CD14-positive monocyte (primary cell): ENCODE measurements at regions not wholly inside any gene's neighbourhood (a gene's known extent, or its start where the extent isn't known, plus 50 kb on each side); places are given as distances from the start of the nearest gene placed in this dataset.
A peak's percentile ranks its signal among the peaks of the same experiment; 100 is the strongest.

Experiments used
- DNase-seq, 3 donors: peaks; one replicate each; pipeline ENCODE4 v3.0.0-alpha.2; 2011 to 2022
- H2AFZ ChIP-seq: 2 replicates; pipeline ENCODE4 v1.6.0; 2012; ENCODE audit warnings: mild to moderate bottlenecking, low read depth, low read length, inconsistent platforms; ENCODE audit not compliant: insufficient read depth, poor library complexity, severe bottlenecking
- H3K27ac ChIP-seq, 2 donors: 1 replicate in 1 of 2; 2 replicates in 1 of 2; pipeline ENCODE4 v1.5.1; 2012 to 2013; ENCODE audit warnings: low read length in 2 of 2, control low read depth in 1 of 2, inconsistent platforms in 1 of 2, low read depth in 1 of 2, mild to moderate bottlenecking in 1 of 2
- H3K27me3 ChIP-seq, 2 donors: one replicate each; pipeline versions ENCODE4 v1.6.0 to v1.6.1; 2011 to 2013; ENCODE audit warnings: low read length in 2 of 2; ENCODE audit not compliant: control insufficient read depth in 2 of 2, insufficient read depth in 2 of 2
- H3K36me3 ChIP-seq, 2 donors: replicated peaks in 1 of 2; 1 replicate in 1 of 2; 2 replicates in 1 of 2; pipeline versions ENCODE4 v1.5.1 to v1.6.1; 2012 to 2013; ENCODE audit warnings: low read length in 2 of 2, control low read depth in 1 of 2, inconsistent platforms in 1 of 2, mild to moderate bottlenecking in 1 of 2; ENCODE audit not compliant: insufficient read depth in 2 of 2, control insufficient read depth in 1 of 2
- H3K4me1 ChIP-seq, 2 donors: 1 replicate in 1 of 2; 2 replicates in 1 of 2; pipeline versions ENCODE4 v1.5.1 to v1.6.1; 2012 to 2013; ENCODE audit warnings: low read length in 2 of 2, control low read depth in 1 of 2, inconsistent platforms in 1 of 2, mild to moderate bottlenecking in 1 of 2, moderate library complexity in 1 of 2; ENCODE audit not compliant: insufficient read depth in 2 of 2, control insufficient read depth in 1 of 2
- H3K4me2 ChIP-seq: replicated peaks from 2 replicates; pipeline ENCODE3; 2012; ENCODE audit warnings: low read length, moderate library complexity, mild to moderate bottlenecking; ENCODE audit not compliant: poor library complexity, severe bottlenecking; ENCODE audit errors: extremely low read depth
- H3K4me3 ChIP-seq, 3 experiments: fragments of 200-600 bp in 1 of 3; sonication (generic) in 1 of 3; replicated peaks in 1 of 3; 1 replicate in 2 of 3; 2 replicates in 1 of 3; pipeline ENCODE4 v1.5.1; 2011 to 2013; ENCODE audit warnings: low read length in 3 of 3, mild to moderate bottlenecking in 3 of 3, control low read depth in 2 of 3, low read depth in 2 of 3, inconsistent platforms in 1 of 3, moderate library complexity in 1 of 3
- H3K79me2 ChIP-seq: 2 replicates; pipeline ENCODE4 v1.6.0; 2012; ENCODE audit warnings: mild to moderate bottlenecking, control low read depth, inconsistent platforms, low read length, moderate library complexity; ENCODE audit not compliant: insufficient read depth
- H3K9ac ChIP-seq: 2 replicates; pipeline ENCODE4 v1.6.0; 2017; ENCODE audit warnings: low read length, mild to moderate bottlenecking; ENCODE audit not compliant: insufficient read depth, poor library complexity, severe bottlenecking
- H3K9me3 ChIP-seq, 2 donors: replicated peaks in 1 of 2; 1 replicate in 1 of 2; 2 replicates in 1 of 2; pipeline versions ENCODE4 v1.5.1 to v1.6.1; 2012 to 2013; ENCODE audit warnings: low read length in 2 of 2, control low read depth in 1 of 2; ENCODE audit not compliant: control insufficient read depth in 1 of 2, insufficient read depth in 1 of 2
- H4K20me1 ChIP-seq: 2 replicates; pipeline ENCODE4 v1.6.0; 2012; ENCODE audit warnings: mild to moderate bottlenecking, low read length, control low read depth, moderate library complexity; ENCODE audit not compliant: insufficient read depth
- H3K27ac Mint-ChIP-seq, 7 donors: one replicate each; pipeline ENCODE4 v1.8.0; 2020; ENCODE audit warnings: mild to moderate bottlenecking in 7 of 7, mixed read lengths in 7 of 7, moderate library complexity in 6 of 7, inconsistent platforms in 2 of 7
- H3K27me3 Mint-ChIP-seq, 3 donors: one replicate each; pipeline ENCODE4 v1.8.0; 2021 to 2022; ENCODE audit warnings: low read depth in 3 of 3, mild to moderate bottlenecking in 3 of 3, mixed read lengths in 3 of 3, moderate library complexity in 3 of 3, inconsistent platforms in 1 of 3
- H3K36me3 Mint-ChIP-seq, 2 donors: one replicate each; pipeline ENCODE4 v1.8.0; 2020; ENCODE audit warnings: mixed read lengths in 2 of 2, inconsistent platforms in 1 of 2, mild to moderate bottlenecking in 1 of 2
- H3K4me1 Mint-ChIP-seq: one replicate; pipeline ENCODE4 v1.8.0; 2020; ENCODE audit warnings: mild to moderate bottlenecking, mixed read lengths
- H3K4me3 Mint-ChIP-seq, 2 donors: one replicate each; pipeline ENCODE4 v1.8.0; 2020; ENCODE audit warnings: mild to moderate bottlenecking in 2 of 2, mixed read lengths in 2 of 2, moderate library complexity in 1 of 2
- H3K9me3 Mint-ChIP-seq, 7 donors: one replicate each; pipeline ENCODE4 v1.8.0; 2020 to 2022; ENCODE audit warnings: mixed read lengths in 7 of 7, mild to moderate bottlenecking in 6 of 7, moderate library complexity in 6 of 7, inconsistent platforms in 2 of 7
- WGBS: methylation state at CpG from one replicate; pipeline ENCODE4 v1.1.5; 2013; ENCODE audit warnings: missing lambda C conversion rate; ENCODE audit not compliant: insufficient coverage; 5-methylcytosine and 5-hydroxymethylcytosine counted together
- intact Hi-C, 2 donors: fragments of 100-400 bp; cut with micrococcal nuclease; formaldehyde crosslinking; loops; one replicate each; pipeline versions ENCODE4 v1.15.0 to v1.15.1; 2023
- TF ChIP-seq, protein P1 (sequence below): fragments of 200-600 bp; IDR thresholded peaks from one replicate; pipeline ENCODE4 v1.8.0; 2022; ENCODE audit warnings: antibody characterized with exemption, mild to moderate bottlenecking

DNA sequence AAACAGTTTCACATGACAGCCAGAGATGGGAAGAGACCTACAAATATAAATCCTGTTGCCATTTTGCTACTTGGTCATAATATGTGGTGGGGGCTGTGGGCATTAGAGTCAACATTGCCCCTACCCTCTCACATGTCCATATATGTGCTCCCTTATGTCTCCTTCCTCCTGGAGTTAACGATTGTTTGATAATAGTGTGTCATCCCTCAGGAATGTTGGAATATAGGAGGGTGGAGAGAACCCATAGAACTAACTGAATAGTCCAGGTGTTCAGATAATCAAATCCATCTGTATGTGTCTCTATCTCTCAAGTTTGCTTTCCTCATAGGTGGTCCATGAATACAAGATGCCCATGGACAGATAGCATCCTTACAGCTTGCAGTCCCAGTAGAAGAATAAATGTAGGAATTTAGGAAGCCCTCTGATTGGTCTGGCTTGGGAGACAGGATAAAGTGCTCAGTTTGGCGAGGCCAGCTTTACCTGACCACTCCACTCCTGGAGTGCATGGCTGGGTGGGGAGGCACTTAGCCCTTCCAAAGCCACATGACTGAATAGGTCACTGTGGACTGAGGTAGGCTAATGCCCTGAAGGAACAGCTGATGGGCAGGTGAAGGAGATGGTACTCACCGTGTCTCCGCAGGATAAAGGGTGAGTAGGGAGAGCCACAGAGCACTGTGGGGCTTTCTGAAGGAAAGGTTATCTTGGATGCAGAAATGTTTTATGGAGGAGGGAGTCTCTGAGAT is 166.9 kb downstream of the CDCA7 start:
- TF ChIP-seq, protein P1, sequence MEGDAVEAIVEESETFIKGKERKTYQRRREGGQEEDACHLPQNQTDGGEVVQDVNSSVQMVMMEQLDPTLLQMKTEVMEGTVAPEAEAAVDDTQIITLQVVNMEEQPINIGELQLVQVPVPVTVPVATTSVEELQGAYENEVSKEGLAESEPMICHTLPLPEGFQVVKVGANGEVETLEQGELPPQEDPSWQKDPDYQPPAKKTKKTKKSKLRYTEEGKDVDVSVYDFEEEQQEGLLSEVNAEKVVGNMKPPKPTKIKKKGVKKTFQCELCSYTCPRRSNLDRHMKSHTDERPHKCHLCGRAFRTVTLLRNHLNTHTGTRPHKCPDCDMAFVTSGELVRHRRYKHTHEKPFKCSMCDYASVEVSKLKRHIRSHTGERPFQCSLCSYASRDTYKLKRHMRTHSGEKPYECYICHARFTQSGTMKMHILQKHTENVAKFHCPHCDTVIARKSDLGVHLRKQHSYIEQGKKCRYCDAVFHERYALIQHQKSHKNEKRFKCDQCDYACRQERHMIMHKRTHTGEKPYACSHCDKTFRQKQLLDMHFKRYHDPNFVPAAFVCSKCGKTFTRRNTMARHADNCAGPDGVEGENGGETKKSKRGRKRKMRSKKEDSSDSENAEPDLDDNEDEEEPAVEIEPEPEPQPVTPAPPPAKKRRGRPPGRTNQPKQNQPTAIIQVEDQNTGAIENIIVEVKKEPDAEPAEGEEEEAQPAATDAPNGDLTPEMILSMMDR: no peak
- no peaks in the 10 kb centered on the region for H4K20me1 ChIP-seq
- H3K27ac ChIP-seq: no peak overlapping the region
- no peaks in the 10 kb centered on the region for H3K36me3 ChIP-seq
- peaks cover 18 to 19% of the 10 kb centered on the region in 2 donors for H3K4me1 ChIP-seq
- H3K4me1 Mint-ChIP-seq: peaks cover 17% of the 10 kb centered on the region
- H3K36me3 Mint-ChIP-seq: no peaks in the 10 kb centered on the region
- no peak overlapping the region for H3K4me3 ChIP-seq
- H3K9ac ChIP-seq: no peak overlapping the region
- H3K27me3 Mint-ChIP-seq: peaks cover 3 to 12% (median 12%) of the 10 kb centered on the region in 3 donors
- peak overlapping the region in 1 of 2 donors; percentile 23 for H3K4me3 Mint-ChIP-seq
- no peak overlapping the region for H2AFZ ChIP-seq
- peaks cover 0 to 4% of the 10 kb centered on the region in 2 donors for H3K9me3 ChIP-seq
- no peaks in the 10 kb centered on the region for H3K79me2 ChIP-seq
- WGBS: 100% methylated on average over 2 of the region's 4 CpGs
- intact Hi-C loops: no loop called here
- DNase-seq: no peak
- peaks cover 4 to 12% (median 6%) of the 10 kb centered on the region in 7 donors for H3K9me3 Mint-ChIP-seq
- H3K27ac Mint-ChIP-seq: peak overlapping the region in 1 of 7 donors; percentile 26
- H3K27me3 ChIP-seq: peaks cover 0 to 2% of the 10 kb centered on the region in 2 donors
- H3K4me2 ChIP-seq: no peak overlapping the region

DNA sequence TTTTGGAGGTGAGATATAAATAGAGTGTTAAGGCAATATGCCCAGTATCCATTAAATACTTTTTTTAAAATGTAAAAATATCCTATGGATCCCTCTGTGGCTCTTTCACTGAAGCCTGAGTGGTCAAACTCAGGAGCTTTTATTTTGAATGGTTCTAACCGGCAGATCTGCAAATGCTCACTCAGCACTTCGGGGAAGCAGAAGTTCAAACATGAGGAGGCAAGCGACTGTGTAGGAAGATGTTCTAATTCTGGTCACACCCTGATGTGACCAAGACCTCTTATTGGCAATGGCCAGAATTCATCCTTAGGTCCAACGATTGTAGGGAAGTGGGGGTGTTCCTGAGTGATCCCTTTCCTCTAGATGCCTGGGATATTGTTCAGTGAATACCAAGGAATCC is 168.8 kb downstream of the CDCA7 start:
- H3K4me2 ChIP-seq: peak overlapping the region; percentile 14
- peaks cover 18 to 19% of the 10 kb centered on the region in 2 donors for H3K4me1 ChIP-seq
- Mint-ChIP-seq H3K9me3 (peaks cover 0 to 2% (median 0%) of the 10 kb centered on the region in 7 donors), H3K36me3 (no peaks in the 10 kb centered on the region), H3K4me1 (peaks cover 17% of the 10 kb centered on the region), H3K27me3 (peaks cover 3 to 9% (median 6%) of the 10 kb centered on the region in 3 donors), H3K27ac (peak overlapping the region in 4 of 7 donors; percentile 22 to 87 (median 74)), H3K4me3 (peak overlapping the region in 1 of 2 donors; percentile 48)
- H3K9ac ChIP-seq: no peak overlapping the region
- no peaks in the 10 kb centered on the region for H4K20me1 ChIP-seq
- intact Hi-C loops: no loop called here
- peak overlapping the region in 1 of 3 experiments; percentile 39 for H3K4me3 ChIP-seq
- no peaks in the 10 kb centered on the region for H3K79me2 ChIP-seq
- H3K27ac ChIP-seq: no peak overlapping the region
- peak; percentile 7 to 19 (median 18) for DNase-seq
- H2AFZ ChIP-seq: no peak overlapping the region
- no peaks in the 10 kb centered on the region for H3K9me3 ChIP-seq
- 0% methylated on average over 3 of the region's 4 CpGs for whole genome bisulfite sequencing
- H3K27me3 ChIP-seq: peaks cover 0 to 2% of the 10 kb centered on the region in 2 donors
- H3K36me3 ChIP-seq: no peaks in the 10 kb centered on the region
- TF ChIP-seq, protein P1: no peak
